ENCODE measurements at regions not wholly inside any gene's neighbourhood (a gene's known extent, or its start where the extent isn't known, plus 50 kb on each side); places are given as distances from the start of the nearest gene placed in this dataset.

- TF ChIP-seq, protein P1, sequence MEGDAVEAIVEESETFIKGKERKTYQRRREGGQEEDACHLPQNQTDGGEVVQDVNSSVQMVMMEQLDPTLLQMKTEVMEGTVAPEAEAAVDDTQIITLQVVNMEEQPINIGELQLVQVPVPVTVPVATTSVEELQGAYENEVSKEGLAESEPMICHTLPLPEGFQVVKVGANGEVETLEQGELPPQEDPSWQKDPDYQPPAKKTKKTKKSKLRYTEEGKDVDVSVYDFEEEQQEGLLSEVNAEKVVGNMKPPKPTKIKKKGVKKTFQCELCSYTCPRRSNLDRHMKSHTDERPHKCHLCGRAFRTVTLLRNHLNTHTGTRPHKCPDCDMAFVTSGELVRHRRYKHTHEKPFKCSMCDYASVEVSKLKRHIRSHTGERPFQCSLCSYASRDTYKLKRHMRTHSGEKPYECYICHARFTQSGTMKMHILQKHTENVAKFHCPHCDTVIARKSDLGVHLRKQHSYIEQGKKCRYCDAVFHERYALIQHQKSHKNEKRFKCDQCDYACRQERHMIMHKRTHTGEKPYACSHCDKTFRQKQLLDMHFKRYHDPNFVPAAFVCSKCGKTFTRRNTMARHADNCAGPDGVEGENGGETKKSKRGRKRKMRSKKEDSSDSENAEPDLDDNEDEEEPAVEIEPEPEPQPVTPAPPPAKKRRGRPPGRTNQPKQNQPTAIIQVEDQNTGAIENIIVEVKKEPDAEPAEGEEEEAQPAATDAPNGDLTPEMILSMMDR (IDR thresholded peaks at IDR 0.05), result no peak
- no peak for TF ChIP-seq POLR2AphosphoS5 (IDR thresholded peaks at IDR 0.05; ENCODE audit: insufficient read depth in 1 of 2, low read depth in 1 of 2)
Measured at GRCh38 chr6:106856227-106856874, 118.2 kb downstream of the CD24 start.
